Epidermal melanocyte (primary cell): ENCODE measurements at regions not wholly inside any gene's neighbourhood (a gene's known extent, or its start where the extent isn't known, plus 50 kb on each side); places are given as distances from the start of the nearest gene placed in this dataset.

Source experiments
- DNase-seq: peaks from one replicate; pipeline ENCODE4 v3.0.0; 2011; ENCODE audit warnings: low spot score; ENCODE audit not compliant: insufficient read length

GRCh38 chr9:20119566-20119965 lies 330.7 kb upstream of the SLC24A2 start:
- no peak for DNase-seq

- DNase-seq = no peak
These were observed 329.1 kb upstream of the SLC24A2 start for GRCh38 chr9:20117986-20118385.

GRCh38 chr9:20117482-20117881 lies 328.6 kb upstream of the SLC24A2 start:
- no peak for DNase-seq

GRCh38 chr9:20114974-20115373 lies 326.1 kb upstream of the SLC24A2 start:
- no peak for DNase-seq

GRCh38 chr9:20112205-20112783 lies 323.5 kb upstream of the SLC24A2 start:
- no peak for DNase-seq

- DNase-seq = no peak
These were observed 322.5 kb upstream of the SLC24A2 start for GRCh38 chr9:20111173-20111843.

- DNase-seq = no peak
These were observed 306.7 kb upstream of the SLC24A2 start for GRCh38 chr9:20095430-20096092.

GRCh38 chr9:20092561-20092960 lies 303.7 kb upstream of the SLC24A2 start:
- DNase-seq = no peak

- DNase-seq = no peak
These were observed 298.6 kb upstream of the SLC24A2 start for GRCh38 chr9:20087481-20087880.

GRCh38 chr9:20085842-20086241 lies 297.0 kb upstream of the SLC24A2 start:
- DNase-seq = no peak

GRCh38 chr9:20084125-20084524 lies 295.3 kb upstream of the SLC24A2 start:
- no peak for DNase-seq

- no peak for DNase-seq
These were observed 294.6 kb upstream of the SLC24A2 start for GRCh38 chr9:20083390-20083789.

GRCh38 chr9:20082831-20083230 lies 294.0 kb upstream of the SLC24A2 start:
- no peak for DNase-seq

GRCh38 chr9:20082406-20082805 lies 293.6 kb upstream of the SLC24A2 start:
- DNase-seq = no peak

GRCh38 chr9:20078246-20078645 lies 289.4 kb upstream of the SLC24A2 start:
- no peak for DNase-seq

GRCh38 chr9:20074291-20074690 lies 285.5 kb upstream of the SLC24A2 start:
- no peak for DNase-seq

- no peak for DNase-seq
These were observed 281.5 kb upstream of the SLC24A2 start for GRCh38 chr9:20070336-20070735.

GRCh38 chr9:20065796-20066700 lies 277.2 kb upstream of the SLC24A2 start:
- DNase-seq = no peak

- DNase-seq = no peak
These were observed 276.2 kb upstream of the SLC24A2 start for GRCh38 chr9:20065046-20065445.

GRCh38 chr9:20054734-20055133 lies 265.9 kb upstream of the SLC24A2 start:
- DNase-seq = no peak

GRCh38 chr9:20048985-20049384 lies 260.1 kb upstream of the SLC24A2 start:
- no peak for DNase-seq

- no peak for DNase-seq
These were observed 259.6 kb upstream of the SLC24A2 start for GRCh38 chr9:20048437-20048836.
